Mammary epithelial cell (primary cell): ENCODE measurements at regions not wholly inside any gene's neighbourhood (a gene's known extent, or its start where the extent isn't known, plus 50 kb on each side); places are given as distances from the start of the nearest gene placed in this dataset.

Source experiments
- EZH2 ChIP-seq: IDR thresholded peaks from 2 replicates; pipeline ENCODE4 v1.6.1; 2012; ENCODE audit warnings: low read length, inconsistent platforms, borderline replicate concordance
- TF ChIP-seq, protein P1 (sequence below), 2 donors: IDR thresholded peaks in 1 of 2; conservative IDR thresholded peaks in 1 of 2; 2 replicates each; pipeline ENCODE4 v1.5.1; 2011 to 2012; ENCODE audit warnings: inconsistent platforms in 2 of 2, low read length in 2 of 2, mild to moderate bottlenecking in 2 of 2, control low read depth in 1 of 2, low read depth in 1 of 2; ENCODE audit not compliant: insufficient read depth in 1 of 2; ENCODE audit errors: extremely low read depth in 1 of 2

DNA sequence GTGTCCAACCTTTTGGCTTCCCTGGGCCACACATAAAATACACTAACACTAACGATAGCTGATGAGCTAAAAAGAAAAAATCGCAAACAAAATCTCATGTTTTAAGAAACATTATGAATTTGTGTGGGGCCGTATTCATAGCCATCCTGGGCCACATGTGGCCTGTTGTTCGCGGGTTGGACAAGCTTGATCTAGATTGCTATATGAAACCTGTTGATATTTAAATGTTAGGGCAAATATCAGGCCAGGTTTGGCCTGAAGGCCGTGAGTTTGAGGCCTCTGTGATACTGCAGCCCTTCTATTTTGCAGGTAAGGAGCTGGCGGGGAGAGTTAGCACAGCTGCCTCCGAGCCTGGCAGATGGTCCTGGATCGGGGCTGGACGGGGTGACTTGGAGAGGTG lies 99.0 kb downstream of the CEBPB start:
- TF ChIP-seq EZH2 = no peak
- TF ChIP-seq, protein P1, sequence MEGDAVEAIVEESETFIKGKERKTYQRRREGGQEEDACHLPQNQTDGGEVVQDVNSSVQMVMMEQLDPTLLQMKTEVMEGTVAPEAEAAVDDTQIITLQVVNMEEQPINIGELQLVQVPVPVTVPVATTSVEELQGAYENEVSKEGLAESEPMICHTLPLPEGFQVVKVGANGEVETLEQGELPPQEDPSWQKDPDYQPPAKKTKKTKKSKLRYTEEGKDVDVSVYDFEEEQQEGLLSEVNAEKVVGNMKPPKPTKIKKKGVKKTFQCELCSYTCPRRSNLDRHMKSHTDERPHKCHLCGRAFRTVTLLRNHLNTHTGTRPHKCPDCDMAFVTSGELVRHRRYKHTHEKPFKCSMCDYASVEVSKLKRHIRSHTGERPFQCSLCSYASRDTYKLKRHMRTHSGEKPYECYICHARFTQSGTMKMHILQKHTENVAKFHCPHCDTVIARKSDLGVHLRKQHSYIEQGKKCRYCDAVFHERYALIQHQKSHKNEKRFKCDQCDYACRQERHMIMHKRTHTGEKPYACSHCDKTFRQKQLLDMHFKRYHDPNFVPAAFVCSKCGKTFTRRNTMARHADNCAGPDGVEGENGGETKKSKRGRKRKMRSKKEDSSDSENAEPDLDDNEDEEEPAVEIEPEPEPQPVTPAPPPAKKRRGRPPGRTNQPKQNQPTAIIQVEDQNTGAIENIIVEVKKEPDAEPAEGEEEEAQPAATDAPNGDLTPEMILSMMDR (conservative IDR thresholded peaks at IDR 0.05 in 1 of 2, IDR thresholded peaks at IDR 0.05 in 1 of 2; ENCODE audit: extremely low read depth in 1 of 2, insufficient read depth in 1 of 2, low read depth in 1 of 2, low read length in 2 of 2) = no peak
